SK-N-SH (cell line): ENCODE measurements at regions not wholly inside any gene's neighbourhood (a gene's known extent, or its start where the extent isn't known, plus 50 kb on each side); places are given as distances from the start of the nearest gene placed in this dataset.

Experiments
- CTCF ChIA-PET: fragments of 300-600, 350-600 bp; formaldehyde crosslinking; extraction: SDS; loops from one replicate; lab custom pipeline; 2021; lab: Yijun Ruan, JAX
- POLR2A ChIA-PET: fragments of 350-600 bp; sonication (Branson Sonifier 250); formaldehyde crosslinking; extraction: SDS; loops from one replicate; lab custom pipeline; 2020; ENCODE audit warnings: antibody characterized with exemption, inconsistent platforms; lab: Yijun Ruan, JAX
- DNase-seq: peaks from one replicate; pipeline ENCODE4 v3.0.0; 2012
- H2AFZ ChIP-seq: fragments of 200-600 bp; sonication (generic); 2 replicates; pipeline ENCODE4 v1.8.1; 2016; ENCODE audit warnings: antibody characterized with exemption, mild to moderate bottlenecking, low read depth
- H3F3A ChIP-seq: fragments of 200-600 bp; sonication (generic); replicated peaks from 2 replicates; pipeline ENCODE3; 2016; ENCODE audit warnings: antibody characterized with exemption, mild to moderate bottlenecking; ENCODE audit not compliant: insufficient read depth
- H3K27ac ChIP-seq, 2 experiments: fragments of 200-500 bp in 1 of 2; fragments of 200-600 bp in 1 of 2; sonication (Bioruptor generic) in 1 of 2; sonication (generic), shearing (Covaris generic) in 1 of 2; 2 replicates each; pipeline versions ENCODE4 v1.5.1 to v1.6.1; 2014 to 2016; ENCODE audit warnings: low read depth in 2 of 2, inconsistent platforms in 1 of 2, low read length in 1 of 2, mild to moderate bottlenecking in 1 of 2, mixed read lengths in 1 of 2
- H3K27me3 ChIP-seq: fragments of 200-600 bp; sonication (generic), shearing (Covaris generic); 2 replicates; pipeline ENCODE4 v1.6.1; 2016; ENCODE audit warnings: mixed run types; ENCODE audit not compliant: insufficient read depth
- H3K36me3 ChIP-seq, 2 experiments: fragments of 200-500 bp in 1 of 2; fragments of 200-600 bp in 1 of 2; sonication (Bioruptor generic) in 1 of 2; sonication (generic) in 1 of 2; replicated peaks in 1 of 2; 2 replicates each; pipeline versions ENCODE3 to v1.5.1; 2014 to 2016; ENCODE audit warnings: low read length in 1 of 2, mild to moderate bottlenecking in 1 of 2; ENCODE audit not compliant: insufficient read depth in 2 of 2, control insufficient read depth in 1 of 2
- H3K4me1 ChIP-seq, 2 experiments: fragments of 200-500 bp in 1 of 2; fragments of 200-600 bp in 1 of 2; sonication (Bioruptor generic) in 1 of 2; sonication (generic), shearing (Covaris generic) in 1 of 2; 2 replicates each; pipeline versions ENCODE4 v1.5.1 to v1.6.1; 2014 to 2016; ENCODE audit warnings: low read depth in 1 of 2, low read length in 1 of 2, mixed run types in 1 of 2; ENCODE audit not compliant: insufficient read depth in 2 of 2, control insufficient read depth in 1 of 2
- H3K4me2 ChIP-seq: fragments of 200-600 bp; sonication (generic), shearing (Covaris generic); 2 replicates; pipeline ENCODE4 v1.6.1; 2017; ENCODE audit warnings: mixed run types
- H3K4me3 ChIP-seq, 2 experiments: fragments of 200-500 bp in 1 of 2; fragments of 200-600 bp in 1 of 2; sonication (Bioruptor generic) in 1 of 2; sonication (generic), shearing (Covaris generic) in 1 of 2; 2 replicates each; pipeline versions ENCODE4 v1.5.1 to v1.8.1; 2014 to 2016; ENCODE audit warnings: low read depth in 2 of 2, inconsistent platforms in 1 of 2, low read length in 1 of 2, mild to moderate bottlenecking in 1 of 2, mixed read lengths in 1 of 2, moderate library complexity in 1 of 2
- H3K79me2 ChIP-seq: fragments of 200-600 bp; sonication (generic); 2 replicates; pipeline ENCODE4 v1.8.1; 2017; ENCODE audit warnings: mild to moderate bottlenecking; ENCODE audit not compliant: insufficient read depth
- H3K9ac ChIP-seq: fragments of 200-600 bp; sonication (generic); 2 replicates; pipeline ENCODE4 v1.6.1; 2017; ENCODE audit warnings: mixed run types
- H3K9me2 ChIP-seq: fragments of 200-600 bp; sonication (generic); 2 replicates; pipeline ENCODE4 v1.6.1; 2017; ENCODE audit warnings: mixed run types
- H3K9me3 ChIP-seq: fragments of 200-600 bp; sonication (generic); 2 replicates; pipeline ENCODE4 v1.6.1; 2017; ENCODE audit warnings: mixed run types, mild to moderate bottlenecking, moderate library complexity
- H4K20me1 ChIP-seq: fragments of 200-600 bp; sonication (generic); 2 replicates; pipeline ENCODE4 v1.6.1; 2017; ENCODE audit warnings: mild to moderate bottlenecking, mixed run types; ENCODE audit not compliant: insufficient read depth
- CHD2 ChIP-seq: fragments of 150-350 bp; IDR thresholded peaks from 2 replicates; pipeline ENCODE4 v1.6.1; 2018; ENCODE audit warnings: low read length; ENCODE audit not compliant: partially characterized antibody
- ELF1 ChIP-seq: IDR thresholded peaks from 2 replicates; pipeline ENCODE4 v1.4.0; 2012
- EP300 ChIP-seq, 2 experiments: IDR thresholded peaks; 2 replicates each; pipeline versions ENCODE4 v1.4.0 to v1.6.1; 2012; ENCODE audit warnings: borderline replicate concordance in 1 of 2, low read depth in 1 of 2, low read length in 1 of 2
- EZH2phosphoT487 ChIP-seq: fragments of 200-600 bp; sonication (generic); IDR thresholded peaks from 2 replicates; pipeline ENCODE4 v1.6.1; 2017; ENCODE audit warnings: low read depth, mixed run types, mild to moderate bottlenecking, antibody characterized with exemption, moderate library complexity, borderline replicate concordance
- FOXM1 ChIP-seq: IDR thresholded peaks from 2 replicates; pipeline ENCODE4 v1.4.0; 2012; ENCODE audit warnings: low read depth, mild to moderate bottlenecking
- JUND ChIP-seq: IDR thresholded peaks from 2 replicates; pipeline ENCODE4 v1.4.0; 2012
- MXI1 ChIP-seq: IDR thresholded peaks from 2 replicates; pipeline ENCODE4 v1.6.1; 2012; ENCODE audit warnings: mild to moderate bottlenecking, low read depth, low read length, improper control_type of control experiment
- RAD21 ChIP-seq: IDR thresholded peaks from 2 replicates; pipeline ENCODE4 v1.6.1; 2012; ENCODE audit warnings: mild to moderate bottlenecking, low read length
- RFX5 ChIP-seq: IDR thresholded peaks from 2 replicates; pipeline ENCODE4 v1.6.1; 2012; ENCODE audit warnings: mild to moderate bottlenecking, improper control_type of control experiment, low read length
- RXRA ChIP-seq: IDR thresholded peaks from 2 replicates; pipeline ENCODE4 v1.4.0; 2012; ENCODE audit warnings: low read depth, mild to moderate bottlenecking, borderline replicate concordance
- ZBTB33 ChIP-seq: IDR thresholded peaks from 2 replicates; pipeline ENCODE4 v1.4.0; 2012; ENCODE audit warnings: low read depth, borderline replicate concordance
- TF ChIP-seq, protein P1 (sequence below): IDR thresholded peaks from 2 replicates; pipeline ENCODE4 v1.6.1; 2012; ENCODE audit warnings: mild to moderate bottlenecking, low read depth, low read length, moderate library complexity

DNA sequence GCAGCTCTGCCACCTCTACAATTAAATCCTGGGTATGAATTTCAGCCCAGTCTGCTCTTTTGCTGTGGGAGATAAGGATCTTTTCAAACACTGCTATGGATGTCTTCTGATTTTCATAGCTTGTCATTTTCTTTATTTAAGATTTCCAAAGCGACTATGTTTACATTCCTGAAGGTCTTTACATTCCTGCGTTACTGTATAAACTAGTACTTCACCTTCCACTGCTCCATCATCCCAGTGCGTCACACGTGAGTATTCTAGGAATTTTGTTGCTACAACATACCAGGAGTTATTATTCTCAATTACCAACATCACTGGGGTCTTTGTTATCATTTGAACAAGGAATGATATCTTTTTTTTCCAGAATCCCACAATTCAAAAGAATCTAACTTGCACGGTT is 944.7 kb downstream of the SORCS3 start (continued):
- TF ChIP-seq, protein P1, sequence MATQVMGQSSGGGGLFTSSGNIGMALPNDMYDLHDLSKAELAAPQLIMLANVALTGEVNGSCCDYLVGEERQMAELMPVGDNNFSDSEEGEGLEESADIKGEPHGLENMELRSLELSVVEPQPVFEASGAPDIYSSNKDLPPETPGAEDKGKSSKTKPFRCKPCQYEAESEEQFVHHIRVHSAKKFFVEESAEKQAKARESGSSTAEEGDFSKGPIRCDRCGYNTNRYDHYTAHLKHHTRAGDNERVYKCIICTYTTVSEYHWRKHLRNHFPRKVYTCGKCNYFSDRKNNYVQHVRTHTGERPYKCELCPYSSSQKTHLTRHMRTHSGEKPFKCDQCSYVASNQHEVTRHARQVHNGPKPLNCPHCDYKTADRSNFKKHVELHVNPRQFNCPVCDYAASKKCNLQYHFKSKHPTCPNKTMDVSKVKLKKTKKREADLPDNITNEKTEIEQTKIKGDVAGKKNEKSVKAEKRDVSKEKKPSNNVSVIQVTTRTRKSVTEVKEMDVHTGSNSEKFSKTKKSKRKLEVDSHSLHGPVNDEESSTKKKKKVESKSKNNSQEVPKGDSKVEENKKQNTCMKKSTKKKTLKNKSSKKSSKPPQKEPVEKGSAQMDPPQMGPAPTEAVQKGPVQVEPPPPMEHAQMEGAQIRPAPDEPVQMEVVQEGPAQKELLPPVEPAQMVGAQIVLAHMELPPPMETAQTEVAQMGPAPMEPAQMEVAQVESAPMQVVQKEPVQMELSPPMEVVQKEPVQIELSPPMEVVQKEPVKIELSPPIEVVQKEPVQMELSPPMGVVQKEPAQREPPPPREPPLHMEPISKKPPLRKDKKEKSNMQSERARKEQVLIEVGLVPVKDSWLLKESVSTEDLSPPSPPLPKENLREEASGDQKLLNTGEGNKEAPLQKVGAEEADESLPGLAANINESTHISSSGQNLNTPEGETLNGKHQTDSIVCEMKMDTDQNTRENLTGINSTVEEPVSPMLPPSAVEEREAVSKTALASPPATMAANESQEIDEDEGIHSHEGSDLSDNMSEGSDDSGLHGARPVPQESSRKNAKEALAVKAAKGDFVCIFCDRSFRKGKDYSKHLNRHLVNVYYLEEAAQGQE = no peak
- TF ChIP-seq RFX5 (no peak), RAD21 (no peak), RXRA (no peak), JUND (no peak), CHD2 (no peak)

GRCh38 chr10:105585171-105585570 is 944.1 kb downstream of the SORCS3 start:
- Histone ChIP-seq H3K4me2 (no peak overlapping the region), H3K9me3 (no peaks in the 10 kb centered on the region), H3F3A (no peaks in the 10 kb centered on the region), H3K9ac (no peak overlapping the region), H3K4me3 (no peak overlapping the region), H3K4me1 (no peaks in the 10 kb centered on the region), H3K79me2 (no peaks in the 10 kb centered on the region), H3K27me3 (no peaks in the 10 kb centered on the region), H4K20me1 (no peaks in the 10 kb centered on the region), H3K9me2 (no peaks in the 10 kb centered on the region), H3K36me3 (no peaks in the 10 kb centered on the region), H3K27ac (no peak overlapping the region), H2AFZ (no peak overlapping the region)
- no peak for DNase-seq
- TF ChIP-seq EP300 (IDR thresholded peaks at IDR 0.05; ENCODE audit: borderline replicate concordance in 1 of 2, low read depth in 1 of 2, low read length in 1 of 2) (no peak), ELF1 (no peak), EZH2phosphoT487 (no peak), RAD21 (no peak), RFX5 (no peak), JUND (no peak), ZBTB33 (no peak), MXI1 (no peak), FOXM1 (no peak)
- TF ChIP-seq, protein P1 = no peak
- ChIA-PET POLR2A (no interaction called here), CTCF (no interaction called here)
